ENCODE measurements at regions not wholly inside any gene's neighbourhood (a gene's known extent, or its start where the extent isn't known, plus 50 kb on each side); places are given as distances from the start of the nearest gene placed in this dataset.
"Not testable (repeated sequence)": the region's sequence is repeated elsewhere in the genome, so short reads cannot be mapped to it uniquely, and the experiment has no call there.

GRCh38 chr16:54985156-54985555 is 54.5 kb downstream of the IRX5 start:
- no peak for DNase-seq

- DNase-seq = no peak
Observed at GRCh38 chr16:54985668-54986067, 55.0 kb downstream of the IRX5 start.

DNA sequence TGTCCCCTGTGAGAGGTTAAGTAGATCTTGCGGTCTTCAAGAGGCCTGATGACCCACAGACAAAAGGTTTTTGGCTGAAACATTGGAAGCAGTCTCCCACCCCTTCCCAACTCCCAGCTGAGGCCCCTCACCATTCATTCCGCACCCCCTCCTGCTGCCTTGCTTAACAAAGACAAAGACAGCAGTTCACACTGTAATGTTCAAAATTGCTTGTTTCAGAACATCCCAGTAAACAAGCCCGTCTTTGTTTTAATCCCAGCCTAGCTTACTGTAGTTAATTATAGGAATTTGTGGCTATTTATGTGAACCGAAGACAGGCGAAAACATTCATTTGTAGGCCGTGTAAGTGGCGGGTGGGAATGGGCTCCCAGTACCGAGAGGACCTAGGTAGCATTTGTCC is 55.7 kb downstream of the IRX5 start:
- DNase-seq = no peak

- DNase-seq = no peak
Observed at GRCh38 chr16:54987081-54987480, 56.4 kb downstream of the IRX5 start.

- DNase-seq = no peak
Observed at GRCh38 chr16:54991525-54991924, 60.9 kb downstream of the IRX5 start.

- not testable (repeated sequence) for DNase-seq
Observed at GRCh38 chr16:54991946-54992345, 61.3 kb downstream of the IRX5 start.

GRCh38 chr16:54993106-54993895 is 62.6 kb downstream of the IRX5 start:
- DNase-seq = no peak

DNA sequence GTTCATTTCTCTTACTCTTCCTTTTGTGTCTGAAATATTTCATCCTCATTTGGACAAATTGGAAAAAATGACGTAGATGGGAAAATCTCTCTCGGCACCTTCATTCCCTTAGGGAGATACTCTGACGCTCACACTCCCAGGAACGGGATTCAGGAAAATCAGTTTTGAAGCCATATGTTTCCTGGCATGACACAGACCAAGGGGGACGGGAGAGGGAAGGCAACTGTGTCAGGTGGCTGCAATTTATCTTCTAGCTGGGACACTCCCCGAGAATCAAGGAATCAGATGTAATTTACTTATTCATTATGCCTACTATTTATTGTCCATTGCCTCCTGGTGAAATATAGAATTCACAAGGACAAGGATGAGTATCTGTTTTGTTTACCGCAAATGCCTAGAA is 65.5 kb downstream of the IRX5 start:
- no peak for DNase-seq

- DNase-seq = no peak
Observed at GRCh38 chr16:54998834-54999233, 68.2 kb downstream of the IRX5 start.

DNA sequence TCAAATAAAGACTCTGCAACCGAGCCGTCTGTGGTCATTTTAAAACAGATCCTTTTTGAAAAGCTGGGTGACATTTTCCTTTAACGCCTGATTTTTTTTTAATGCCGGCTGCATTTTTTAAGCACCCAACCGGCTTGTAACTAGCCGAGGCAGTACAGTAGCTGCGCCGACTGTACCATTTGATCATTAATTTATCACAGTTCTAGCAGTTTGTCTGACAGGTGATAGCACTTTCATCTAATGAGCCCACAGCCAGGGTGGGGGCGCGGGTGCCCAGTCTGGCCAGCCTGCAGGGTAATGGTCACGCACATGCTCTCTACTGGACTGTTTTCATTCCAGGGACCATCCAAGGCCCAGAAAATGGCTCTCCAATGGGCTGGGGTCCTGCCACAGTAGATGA is 68.8 kb downstream of the IRX5 start:
- DNase-seq = no peak

- DNase-seq = no peak
Observed at GRCh38 chr16:55000595-55000994, 69.9 kb downstream of the IRX5 start.

- no peak for DNase-seq
Observed at GRCh38 chr16:55001931-55002330, 71.3 kb downstream of the IRX5 start.

GRCh38 chr16:55002419-55002818 is 71.8 kb downstream of the IRX5 start:
- no peak for DNase-seq

DNA sequence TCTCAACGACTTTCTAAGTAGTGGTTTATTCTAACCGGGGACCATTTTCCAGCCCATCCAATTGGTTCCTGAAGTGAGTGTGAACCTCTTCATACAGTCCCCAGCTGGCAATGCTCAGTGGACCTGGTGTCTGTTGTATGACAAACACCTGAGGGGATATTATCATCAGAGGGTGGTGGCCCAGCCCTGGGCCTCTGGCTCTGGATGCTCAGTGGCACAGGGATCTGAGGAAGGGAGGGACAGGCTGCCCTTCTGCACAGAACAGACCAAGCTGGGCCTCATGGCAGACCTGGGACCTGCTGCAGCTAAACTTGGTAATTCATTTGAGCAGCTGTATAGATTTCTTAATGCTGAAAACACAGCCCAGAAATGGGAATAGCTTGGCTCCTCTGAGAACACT is 72.6 kb downstream of the IRX5 start:
- DNase-seq = no peak

GRCh38 chr16:55003916-55004315 is 73.3 kb downstream of the IRX5 start:
- no peak for DNase-seq

DNA sequence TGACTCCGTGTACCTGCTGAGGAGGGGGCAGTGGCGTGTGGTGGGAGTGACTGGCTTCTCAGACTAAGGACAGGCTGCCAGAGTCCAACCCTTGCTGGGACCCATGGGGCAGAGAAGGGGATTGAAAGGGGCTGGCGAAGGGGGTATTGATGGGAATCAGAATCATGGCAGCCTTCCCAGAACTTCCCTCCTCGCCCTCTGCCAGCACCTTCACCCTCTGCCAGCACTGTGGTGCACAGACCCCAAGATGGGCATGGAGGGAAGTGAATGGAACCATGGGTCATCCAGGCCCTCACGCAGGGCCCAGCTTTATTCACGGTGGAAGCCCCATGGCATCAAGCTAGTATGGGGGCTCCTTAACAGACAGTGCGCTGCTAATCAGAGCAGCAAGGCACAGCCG is 76.8 kb downstream of the IRX5 start:
- DNase-seq = no peak

DNA sequence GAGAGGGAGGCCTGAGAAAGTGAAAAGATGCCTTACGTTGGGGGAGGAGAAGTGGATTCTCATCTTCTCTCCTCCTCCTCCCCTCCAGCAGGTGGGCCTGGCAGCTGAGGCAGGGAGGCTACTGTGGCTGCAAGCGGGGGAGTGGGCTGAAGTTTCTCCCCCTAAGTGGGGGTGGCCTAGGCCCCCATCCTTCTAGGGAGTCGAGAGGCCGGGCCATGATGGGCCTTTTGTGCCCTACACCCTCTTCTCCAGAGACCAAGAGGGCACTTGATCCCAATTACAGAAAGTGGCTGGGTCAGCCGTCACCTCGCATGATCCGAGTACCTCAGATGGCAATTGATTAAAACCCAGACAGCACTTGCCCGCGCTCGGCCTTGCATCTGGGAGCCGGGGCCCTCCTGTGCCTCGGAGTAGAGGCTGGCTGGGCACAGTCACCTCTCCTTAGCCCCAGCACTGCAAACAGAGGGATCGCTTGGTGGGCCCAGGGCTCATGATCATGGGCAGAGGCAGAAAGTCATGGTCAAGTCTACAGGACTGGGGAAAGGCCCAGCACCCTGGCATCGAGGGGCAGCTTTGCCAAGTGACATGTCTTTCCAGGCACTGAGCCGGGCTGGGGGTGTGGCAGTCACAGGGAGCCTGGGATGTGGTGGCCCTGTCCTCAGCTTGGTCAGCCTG is 78.3 kb downstream of the IRX5 start:
- no peak for DNase-seq

- no peak for DNase-seq
Observed at GRCh38 chr16:55009581-55009980, 78.9 kb downstream of the IRX5 start.

- no peak for DNase-seq
Observed at GRCh38 chr16:55010492-55011160, 80.0 kb downstream of the IRX5 start.

- DNase-seq = no peak
Observed at GRCh38 chr16:55012362-55012761, 81.7 kb downstream of the IRX5 start.

GRCh38 chr16:55012793-55013192 is 82.1 kb downstream of the IRX5 start:
- DNase-seq = no peak

GRCh38 chr16:55014022-55014421 is 83.4 kb downstream of the IRX5 start:
- DNase-seq = no peak

GRCh38 chr16:55015181-55015913 is 84.7 kb downstream of the IRX5 start:
- no peak for DNase-seq
